HepG2 (cell line): ENCODE measurements at regions not wholly inside any gene's neighbourhood (a gene's known extent, or its start where the extent isn't known, plus 50 kb on each side); places are given as distances from the start of the nearest gene placed in this dataset.
A peak's percentile ranks its signal among the peaks of the same experiment; 100 is the strongest.

Source experiments
- ATAC-seq: fragments of 200-7000 bp; cut with Tn5 transposase; 3 replicates; pipeline ENCODE4 v1.9.1; 2020; ENCODE audit warnings: mild to moderate bottlenecking, moderate library complexity
- BruUV-seq: library from RNA; stranded (reverse); fragments of 400-500 nt; replicated peaks from 2 replicates; lab custom pipeline; 2021; lab: Mats Ljungman, UMichigan
- CTCF ChIA-PET: fragments of 300-600 bp; formaldehyde crosslinking; extraction: SDS; loops from one replicate; lab custom pipeline; 2021; ENCODE audit warnings: low total read pairs, inconsistent platforms, low intra/inter-chr PET ratio; lab: Yijun Ruan, JAX
- POLR2A ChIA-PET: fragments of 350-600 bp; sonication (Branson Sonifier 250); formaldehyde crosslinking; loops from one replicate; lab custom pipeline; 2020; ENCODE audit warnings: antibody characterized with exemption, inconsistent platforms; lab: Yijun Ruan, JAX
- DNase-seq: peaks from one replicate; pipeline ENCODE4 v3.0.0-alpha.2; 2015; ENCODE audit warnings: low spot score
- FAIRE-seq: peaks from 3 replicates; lab custom pipeline; 2011; peaks lifted over from hg19 to GRCh38; lab: Jason Lieb, UNC
- H2AFZ ChIP-seq: one replicate; pipeline ENCODE4 v1.6.1; 2011; ENCODE audit warnings: low read length, inconsistent platforms
- H3K27ac ChIP-seq: fragments of 300-600 bp; 3 replicates; pipeline ENCODE4 v1.8.0; 2011; ENCODE audit warnings: mixed run types, mild to moderate bottlenecking, mixed read lengths, low read length, inconsistent platforms; ENCODE audit not compliant: insufficient read depth; ENCODE audit errors: extremely low read length
- H3K27me3 ChIP-seq, 2 experiments: fragments of 200-600 bp in 1 of 2; 2 replicates in 1 of 2; 3 replicates in 1 of 2; pipeline versions ENCODE4 v1.6.0 to v1.8.0; 2011; ENCODE audit warnings: low read length in 2 of 2, mild to moderate bottlenecking in 2 of 2, moderate library complexity in 2 of 2, inconsistent platforms in 1 of 2; ENCODE audit not compliant: insufficient read depth in 2 of 2, control insufficient read depth in 1 of 2
- H3K36me3 ChIP-seq, 2 experiments: fragments of 200-600 bp in 1 of 2; replicated peaks in 1 of 2; 2 replicates in 1 of 2; 3 replicates in 1 of 2; pipeline versions ENCODE4 v1.5.1 to v1.8.0; 2011; ENCODE audit warnings: low read length in 2 of 2, inconsistent platforms in 1 of 2; ENCODE audit not compliant: insufficient read depth in 2 of 2, control insufficient read depth in 1 of 2
- H3K4me1 ChIP-seq: 2 replicates; pipeline ENCODE4 v1.5.1; 2012; ENCODE audit warnings: low read length, inconsistent platforms; ENCODE audit not compliant: insufficient read depth
- H3K4me2 ChIP-seq: 2 replicates; pipeline ENCODE4 v1.6.0; 2011; ENCODE audit warnings: low read depth, low read length, inconsistent platforms
- H3K4me3 ChIP-seq, 3 experiments: fragments of 200-600 bp in 1 of 3; sonication (generic), shearing (Covaris generic) in 1 of 3; replicated peaks in 1 of 3; 2 replicates each; pipeline ENCODE4 v1.5.1; 2011 to 2016; ENCODE audit warnings: low read length in 3 of 3, inconsistent platforms in 2 of 3, low read depth in 2 of 3, mild to moderate bottlenecking in 2 of 3, control low read depth in 1 of 3, mixed read lengths in 1 of 3; ENCODE audit not compliant: insufficient read depth in 1 of 3
- H3K79me2 ChIP-seq: one replicate; pipeline ENCODE4 v1.6.1; 2011; ENCODE audit warnings: low read length, inconsistent platforms; ENCODE audit not compliant: insufficient read depth
- H3K9ac ChIP-seq: 2 replicates; pipeline ENCODE4 v1.6.0; 2011; ENCODE audit warnings: mild to moderate bottlenecking, low read depth, low read length, inconsistent platforms; ENCODE audit not compliant: insufficient read depth
- H3K9me3 ChIP-seq: 2 replicates; pipeline ENCODE4 v1.5.1; 2012; ENCODE audit warnings: mild to moderate bottlenecking, low read length
- H4K20me1 ChIP-seq: 2 replicates; pipeline ENCODE4 v1.6.0; 2011; ENCODE audit warnings: inconsistent platforms, mild to moderate bottlenecking, low read length, moderate library complexity; ENCODE audit not compliant: insufficient read depth
- AGO2 ChIP-seq: fragments of 200-400 bp; formaldehyde crosslinking; optimal IDR thresholded peaks from 2 replicates; pipeline ENCODE3; 2017; ENCODE audit warnings: mild to moderate bottlenecking, low read depth, low read length, moderate library complexity
- ATAD3A ChIP-seq: sonication (generic); formaldehyde crosslinking; IDR thresholded peaks from 2 replicates; pipeline ENCODE4 v1.4.0; 2020; ENCODE audit warnings: missing genetic modification reagents
- HHEX ChIP-seq: IDR thresholded peaks from 2 replicates; pipeline ENCODE4 v1.6.1; 2016; ENCODE audit warnings: control low read depth
- IKZF1 ChIP-seq: fragments of 450-650 bp; IDR thresholded peaks from 2 replicates; pipeline ENCODE4 v1.7.1; 2016
- ISL2 ChIP-seq: sonication (generic); formaldehyde crosslinking; IDR thresholded peaks from 2 replicates; pipeline ENCODE4 v1.5.0; 2020; ENCODE audit warnings: missing genetic modification reagents
- POLR2AphosphoS5 ChIP-seq: IDR thresholded peaks from 2 replicates; pipeline ENCODE4 v1.6.1; 2012; ENCODE audit warnings: low read depth, low read length
- POLR2G ChIP-seq: fragments of 200-400 bp; formaldehyde crosslinking; IDR thresholded peaks from 2 replicates; pipeline ENCODE4 v1.6.1; 2018; ENCODE audit warnings: mild to moderate bottlenecking, low read depth, low read length, moderate library complexity
- RBFOX2 ChIP-seq: fragments of 200-400 bp; formaldehyde crosslinking; IDR thresholded peaks from 2 replicates; pipeline ENCODE4 v1.6.1; 2017; ENCODE audit warnings: low read depth, mild to moderate bottlenecking, low read length
- SIN3A ChIP-seq: IDR thresholded peaks from 2 replicates; pipeline ENCODE4 v1.6.1; 2011; ENCODE audit warnings: low read depth, mild to moderate bottlenecking, control low read depth, low read length, borderline replicate concordance
- YEATS2 ChIP-seq: sonication (generic); formaldehyde crosslinking; IDR thresholded peaks from 2 replicates; pipeline ENCODE4 v1.4.0; 2020; ENCODE audit warnings: missing genetic modification reagents, borderline replicate concordance
- ZNF20 ChIP-seq: sonication (generic); formaldehyde crosslinking; IDR thresholded peaks from 2 replicates; pipeline ENCODE4 v1.4.0; 2020; ENCODE audit warnings: mild to moderate bottlenecking, moderate library complexity, missing genetic modification reagents
- ZNF225 ChIP-seq: sonication (generic); formaldehyde crosslinking; IDR thresholded peaks from 2 replicates; pipeline ENCODE4 v1.4.0; 2020; ENCODE audit warnings: mild to moderate bottlenecking, missing genetic modification reagents
- ZNF30 ChIP-seq: sonication (generic); formaldehyde crosslinking; IDR thresholded peaks from 2 replicates; pipeline ENCODE4 v1.5.0; 2020; ENCODE audit warnings: mild to moderate bottlenecking, missing genetic modification reagents
- ZNF326 ChIP-seq: sonication (generic); formaldehyde crosslinking; IDR thresholded peaks from 2 replicates; pipeline ENCODE4 v1.4.0; 2020; ENCODE audit warnings: missing genetic modification reagents, borderline replicate concordance
- ZNF430 ChIP-seq: sonication (generic); formaldehyde crosslinking; IDR thresholded peaks from 2 replicates; pipeline ENCODE4 v1.9.0; 2021; ENCODE audit warnings: mild to moderate bottlenecking, missing genetic modification reagents
- ZNF550 ChIP-seq: sonication (generic); formaldehyde crosslinking; IDR thresholded peaks from 2 replicates; pipeline ENCODE4 v1.4.0; 2020; ENCODE audit warnings: mild to moderate bottlenecking, missing genetic modification reagents, borderline replicate concordance
- WGBS: methylation state at CpG from one replicate; pipeline ENCODE4 v1.1.6; 2017; ENCODE audit warnings: low lambda C conversion rate; 5-methylcytosine and 5-hydroxymethylcytosine counted together
- in situ Hi-C: cut with HindIII; loops from 2 replicates; pipeline ENCODE4 v1.10.0; 2017; ENCODE audit warnings: low pct_unique_long_range_greater_than_20kb; ENCODE audit not compliant: extremely low pct_ligation_motif_present
- intact Hi-C: fragments of 100-400 bp; cut with micrococcal nuclease; formaldehyde crosslinking; loops from one replicate; pipeline ENCODE4 v1.10.0; 2022; ENCODE audit not compliant: unreplicated experiment
- TF ChIP-seq, protein P1 (sequence below): sonication (generic); formaldehyde crosslinking; IDR thresholded peaks from 2 replicates; pipeline ENCODE4 v1.5.1; 2020; ENCODE audit warnings: mild to moderate bottlenecking, missing genetic modification reagents, moderate library complexity
- TF ChIP-seq, protein P2 (sequence below): sonication (generic); formaldehyde crosslinking; IDR thresholded peaks from 2 replicates; pipeline ENCODE4 v1.8.0; 2022; ENCODE audit warnings: mild to moderate bottlenecking, missing genetic modification reagents, moderate library complexity

DNA sequence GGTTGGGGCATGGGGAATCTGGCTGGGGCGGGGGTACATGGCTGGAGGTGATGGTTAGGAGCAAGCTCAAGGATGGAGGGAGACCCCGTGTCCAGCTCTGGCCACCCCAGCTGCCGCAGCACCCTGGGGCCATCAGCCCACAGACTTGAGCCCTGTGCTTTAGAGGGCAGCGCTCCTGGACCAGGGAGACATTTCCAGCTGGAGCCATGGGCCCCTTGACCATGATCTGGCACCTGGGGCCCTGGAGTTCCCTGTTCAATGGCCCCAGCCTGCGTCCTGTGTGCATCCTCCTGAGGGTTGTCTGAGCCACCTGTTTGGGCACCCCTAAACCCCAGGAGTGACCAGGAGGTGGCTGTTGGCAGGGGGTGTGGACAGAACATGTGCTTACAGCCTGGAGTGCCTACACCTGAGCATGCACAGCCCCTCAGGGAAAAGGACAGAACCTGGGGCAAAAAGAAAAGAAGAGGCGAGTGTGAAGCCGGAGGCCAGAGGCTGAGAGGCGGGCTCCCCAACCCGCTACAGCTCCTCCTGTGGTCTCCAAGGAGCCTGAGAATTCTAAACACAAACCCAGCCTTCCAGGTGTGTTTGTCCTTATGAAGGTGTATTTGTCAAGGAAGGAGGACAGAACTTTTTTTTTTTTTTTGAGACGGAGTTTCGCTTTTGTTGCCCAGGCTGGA lies 126.7 kb downstream of the C9orf50 start:
- ChIA-PET POLR2A (interaction anchor here (0.6 to 6.4 kb wide), 12 partner anchors 8 to 354 kb away, joined by 3 to 61 read pairs (median 14); partner anchors contain the start of gene IER5L), CTCF (no interaction called here)
- WGBS = 93% methylated on average over 9 of the region's 11 CpGs
- Histone ChIP-seq H3K79me2 (peaks cover 33% of the 10 kb centered on the region), H3K36me3 (peaks cover 1 to 3% of the 10 kb centered on the region in 2 experiments; a peak in 2 of 5 replicates), H3K4me3 (no peak overlapping the region), H3K27ac (peak overlapping the region; percentile 12), H2AFZ (no peak overlapping the region), H3K4me1 (peaks cover 93% of the 10 kb centered on the region), H3K27me3 (no peaks in the 10 kb centered on the region; a peak in 1 of 5 replicates), H3K9me3 (no peaks in the 10 kb centered on the region), H4K20me1 (no peaks in the 10 kb centered on the region), H3K9ac (no peak overlapping the region), H3K4me2 (no peak overlapping the region; the same call in 1 of the 2 replicates)
- intact Hi-C loops = no loop called here
- DNase-seq (no peak), ATAC-seq (no peak), FAIRE-seq (no peak)
- no TSS peak for BruUV-seq
- in situ Hi-C loops = loop anchor here (10.0 kb wide), 1 partner anchor 121 kb away; no protein-coding TSS in a partner anchor
- peak; percentile 52; the same call in 1 of the 2 replicates for TF ChIP-seq RBFOX2
- no peak for TF ChIP-seq YEATS2 (CRISPR knock-in tag)
- no peak for TF ChIP-seq ZNF20 (CRISPR knock-in tag)
- TF ChIP-seq AGO2 = peak; percentile 38
- no peak for TF ChIP-seq HHEX (CRISPR knock-in tag)
- no peak for TF ChIP-seq POLR2AphosphoS5
- TF ChIP-seq ZNF326 (CRISPR knock-in tag) = no peak
- TF ChIP-seq, protein P1, sequence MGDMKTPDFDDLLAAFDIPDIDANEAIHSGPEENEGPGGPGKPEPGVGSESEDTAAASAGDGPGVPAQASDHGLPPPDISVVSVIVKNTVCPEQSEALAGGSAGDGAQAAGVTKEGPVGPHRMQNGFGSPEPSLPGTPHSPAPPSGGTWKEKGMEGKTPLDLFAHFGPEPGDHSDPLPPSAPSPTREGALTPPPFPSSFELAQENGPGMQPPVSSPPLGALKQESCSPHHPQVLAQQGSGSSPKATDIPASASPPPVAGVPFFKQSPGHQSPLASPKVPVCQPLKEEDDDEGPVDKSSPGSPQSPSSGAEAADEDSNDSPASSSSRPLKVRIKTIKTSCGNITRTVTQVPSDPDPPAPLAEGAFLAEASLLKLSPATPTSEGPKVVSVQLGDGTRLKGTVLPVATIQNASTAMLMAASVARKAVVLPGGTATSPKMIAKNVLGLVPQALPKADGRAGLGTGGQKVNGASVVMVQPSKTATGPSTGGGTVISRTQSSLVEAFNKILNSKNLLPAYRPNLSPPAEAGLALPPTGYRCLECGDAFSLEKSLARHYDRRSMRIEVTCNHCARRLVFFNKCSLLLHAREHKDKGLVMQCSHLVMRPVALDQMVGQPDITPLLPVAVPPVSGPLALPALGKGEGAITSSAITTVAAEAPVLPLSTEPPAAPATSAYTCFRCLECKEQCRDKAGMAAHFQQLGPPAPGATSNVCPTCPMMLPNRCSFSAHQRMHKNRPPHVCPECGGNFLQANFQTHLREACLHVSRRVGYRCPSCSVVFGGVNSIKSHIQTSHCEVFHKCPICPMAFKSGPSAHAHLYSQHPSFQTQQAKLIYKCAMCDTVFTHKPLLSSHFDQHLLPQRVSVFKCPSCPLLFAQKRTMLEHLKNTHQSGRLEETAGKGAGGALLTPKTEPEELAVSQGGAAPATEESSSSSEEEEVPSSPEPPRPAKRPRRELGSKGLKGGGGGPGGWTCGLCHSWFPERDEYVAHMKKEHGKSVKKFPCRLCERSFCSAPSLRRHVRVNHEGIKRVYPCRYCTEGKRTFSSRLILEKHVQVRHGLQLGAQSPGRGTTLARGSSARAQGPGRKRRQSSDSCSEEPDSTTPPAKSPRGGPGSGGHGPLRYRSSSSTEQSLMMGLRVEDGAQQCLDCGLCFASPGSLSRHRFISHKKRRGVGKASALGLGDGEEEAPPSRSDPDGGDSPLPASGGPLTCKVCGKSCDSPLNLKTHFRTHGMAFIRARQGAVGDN = no peak
- no peak for TF ChIP-seq ATAD3A (CRISPR knock-in tag)
- no peak for TF ChIP-seq SIN3A
- 0 out of 2 replicates have a peak, but pooled peaks have one; percentile 11 for TF ChIP-seq POLR2G
- TF ChIP-seq ZNF430 (CRISPR knock-in tag) = 0 out of 2 replicates have a peak, but pooled peaks have one; percentile 10
- TF ChIP-seq, protein P2, sequence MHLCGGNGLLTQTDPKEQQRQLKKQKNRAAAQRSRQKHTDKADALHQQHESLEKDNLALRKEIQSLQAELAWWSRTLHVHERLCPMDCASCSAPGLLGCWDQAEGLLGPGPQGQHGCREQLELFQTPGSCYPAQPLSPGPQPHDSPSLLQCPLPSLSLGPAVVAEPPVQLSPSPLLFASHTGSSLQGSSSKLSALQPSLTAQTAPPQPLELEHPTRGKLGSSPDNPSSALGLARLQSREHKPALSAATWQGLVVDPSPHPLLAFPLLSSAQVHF (CRISPR knock-in tag) = no peak
- no peak for TF ChIP-seq ISL2 (CRISPR knock-in tag)
- TF ChIP-seq IKZF1 = no peak
- no peak for TF ChIP-seq ZNF225
- TF ChIP-seq ZNF550 (CRISPR knock-in tag) = no peak
- TF ChIP-seq ZNF30 (CRISPR knock-in tag) = no peak
